HG02623 (cell line): ENCODE measurements at regions not wholly inside any gene's neighbourhood (a gene's known extent, or its start where the extent isn't known, plus 50 kb on each side); places are given as distances from the start of the nearest gene placed in this dataset.

Experiments
- ATAC-seq: cut with Tn5 transposase; IDR thresholded peaks from one replicate; pipeline ENCODE4 v1.9.1; 2021; ENCODE audit warnings: moderate library complexity; ENCODE audit not compliant: unreplicated experiment

DNA sequence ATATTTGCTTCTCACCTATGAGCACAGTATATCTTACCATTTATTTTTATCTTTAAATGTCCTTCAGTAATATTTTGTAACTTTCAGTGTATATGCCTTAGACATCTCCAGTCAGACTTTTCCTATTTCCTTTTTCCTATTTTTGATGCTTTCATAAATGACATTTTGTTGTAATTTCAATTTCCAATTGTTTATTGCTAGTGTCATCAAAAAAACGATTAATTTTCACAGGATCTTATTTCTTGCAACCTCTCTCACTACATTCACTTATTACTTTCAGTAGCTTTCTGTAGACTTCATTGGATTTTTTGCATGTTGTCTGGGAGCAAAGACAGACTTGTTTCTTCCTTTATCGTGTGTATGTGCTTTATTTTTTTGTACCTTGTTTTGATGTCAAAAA is 602.4 kb downstream of the AJAP1 start:
- no peak for ATAC-seq

DNA sequence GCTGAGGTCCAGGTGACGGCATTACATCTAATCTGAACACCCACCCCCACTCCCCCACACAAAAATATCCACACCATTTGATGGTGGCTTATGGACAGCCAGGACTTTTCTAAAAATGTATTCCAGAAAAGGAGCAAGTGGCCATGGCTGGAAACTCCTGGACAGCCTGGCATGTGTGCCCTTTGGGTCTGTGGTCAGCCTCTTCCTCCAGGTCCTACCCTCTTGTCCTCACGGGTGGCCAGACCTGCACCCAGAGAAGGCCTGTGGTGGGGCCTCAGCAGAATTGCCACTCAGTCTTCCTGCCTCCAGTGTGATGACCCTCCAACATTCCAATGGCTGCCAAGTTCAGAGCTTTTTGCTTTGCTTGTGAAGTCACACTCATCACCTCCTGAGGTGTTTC is 600.6 kb downstream of the AJAP1 start:
- ATAC-seq = no peak

DNA sequence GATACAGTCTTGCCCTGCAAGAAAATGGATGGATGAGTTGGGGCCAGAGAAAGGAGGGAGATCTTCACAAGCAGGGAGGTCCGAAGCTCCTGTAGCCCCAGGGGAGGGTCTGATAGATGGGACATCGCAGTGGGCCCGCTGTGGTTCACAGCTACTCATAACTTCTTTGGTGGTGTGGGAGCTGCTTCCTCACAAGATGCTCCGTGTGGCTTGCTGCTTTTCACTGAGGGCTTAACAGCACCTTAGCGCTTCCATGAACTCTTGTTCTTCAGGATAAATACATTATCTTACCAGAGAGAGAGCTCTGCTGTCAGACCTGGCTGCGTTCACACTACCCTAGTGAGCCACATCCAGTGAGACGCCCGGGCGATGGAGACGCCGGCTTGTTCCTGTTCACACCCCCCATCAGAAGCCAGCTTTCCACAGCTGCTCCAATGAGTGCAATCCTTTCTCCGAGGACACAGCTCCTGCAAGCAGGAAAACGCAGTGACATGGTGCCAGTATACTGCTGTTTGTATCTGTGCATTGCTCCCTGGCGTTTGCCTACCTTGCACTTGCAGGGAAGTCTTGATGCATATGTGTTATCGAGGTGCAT is 599.8 kb downstream of the AJAP1 start:
- no peak for ATAC-seq

DNA sequence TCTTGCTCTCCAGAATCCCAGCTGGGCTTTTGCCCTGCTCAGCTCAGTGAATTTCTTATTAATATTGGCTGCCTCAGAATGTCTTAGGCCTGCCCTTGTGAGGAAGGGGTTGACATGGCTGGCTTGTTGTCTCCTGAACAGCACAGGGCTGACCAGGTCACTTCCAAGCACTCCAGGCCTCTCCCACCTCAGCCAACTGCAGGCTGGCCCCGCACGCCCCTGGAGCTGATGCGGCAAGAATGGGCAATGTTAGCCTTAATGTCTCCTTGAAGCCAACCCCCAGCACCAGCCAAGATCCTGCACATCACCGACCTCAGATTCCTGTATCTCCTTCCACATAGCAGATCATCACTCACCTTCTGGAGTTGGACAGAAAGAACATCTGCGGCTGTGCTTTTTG is 598.6 kb downstream of the AJAP1 start:
- no peak for ATAC-seq

DNA sequence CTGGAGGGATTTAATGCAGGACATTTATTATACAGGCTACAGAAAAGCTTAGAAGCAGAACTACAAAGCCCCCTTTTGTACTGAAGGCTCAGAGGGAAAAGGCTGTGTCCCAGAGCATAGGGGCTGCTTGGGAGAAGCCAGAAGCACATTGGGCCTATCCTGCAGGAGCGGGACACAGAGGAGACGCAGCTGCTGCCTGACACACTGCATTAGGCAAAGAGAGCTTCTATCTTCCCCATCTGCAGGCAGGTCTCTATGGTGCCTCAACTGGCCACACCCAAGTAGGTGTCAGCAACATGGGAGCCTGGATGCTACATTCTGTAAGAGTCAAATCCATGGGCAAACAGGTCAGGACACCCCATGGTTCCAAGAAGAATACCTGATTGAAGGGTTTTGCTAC is 595.9 kb downstream of the AJAP1 start:
- no peak for ATAC-seq

DNA sequence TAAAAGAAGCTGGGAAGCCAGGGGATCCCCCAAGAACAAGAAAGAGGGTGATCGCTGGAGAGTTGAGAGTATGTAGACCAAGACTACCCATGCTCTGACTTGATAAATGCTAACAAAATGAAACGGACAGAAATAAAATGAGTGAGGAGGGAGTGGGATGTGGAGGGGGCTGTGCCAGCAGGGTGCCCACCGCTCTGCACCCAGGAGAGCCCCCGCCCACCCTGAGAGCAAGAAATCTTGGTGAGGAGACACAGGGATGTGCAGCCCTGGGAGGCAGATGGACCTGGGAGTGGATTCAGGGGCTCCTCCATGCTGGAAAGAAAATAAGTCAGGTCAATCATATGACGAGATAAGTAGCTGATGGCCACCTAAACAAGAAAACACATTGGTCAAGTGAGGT is 590.9 kb downstream of the AJAP1 start:
- no peak for ATAC-seq

DNA sequence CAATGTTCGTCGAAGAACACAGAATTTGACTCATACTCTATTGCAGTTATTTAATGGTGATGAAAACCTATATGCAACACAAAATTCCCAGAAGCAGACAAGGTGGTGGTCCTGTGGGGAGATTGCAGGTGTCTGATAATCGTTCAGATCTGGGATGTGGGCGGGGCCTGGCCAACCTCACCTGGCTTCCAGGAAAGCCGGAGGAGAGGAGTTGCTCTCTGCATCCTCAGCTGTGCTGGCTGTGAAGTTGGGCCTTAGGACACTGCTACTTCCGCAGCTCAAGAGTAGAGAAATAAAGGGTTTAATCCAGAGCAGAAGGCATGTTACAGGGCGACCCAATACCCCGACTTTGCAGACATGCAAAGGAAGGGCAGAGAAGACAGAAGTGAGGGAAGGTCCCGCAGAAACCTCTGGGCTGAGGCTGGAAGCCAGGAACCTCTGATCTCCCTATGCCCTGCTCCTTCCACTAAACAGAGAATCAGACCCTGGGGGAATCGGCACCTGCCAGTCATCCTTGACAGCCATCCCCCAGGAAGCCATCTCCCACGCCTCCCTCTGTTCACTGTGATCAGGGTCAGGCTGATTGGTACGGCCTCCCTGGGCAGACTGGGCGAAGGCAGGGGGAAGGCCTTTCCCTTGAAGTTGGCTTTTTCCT is 590.3 kb downstream of the AJAP1 start:
- ATAC-seq = no peak

DNA sequence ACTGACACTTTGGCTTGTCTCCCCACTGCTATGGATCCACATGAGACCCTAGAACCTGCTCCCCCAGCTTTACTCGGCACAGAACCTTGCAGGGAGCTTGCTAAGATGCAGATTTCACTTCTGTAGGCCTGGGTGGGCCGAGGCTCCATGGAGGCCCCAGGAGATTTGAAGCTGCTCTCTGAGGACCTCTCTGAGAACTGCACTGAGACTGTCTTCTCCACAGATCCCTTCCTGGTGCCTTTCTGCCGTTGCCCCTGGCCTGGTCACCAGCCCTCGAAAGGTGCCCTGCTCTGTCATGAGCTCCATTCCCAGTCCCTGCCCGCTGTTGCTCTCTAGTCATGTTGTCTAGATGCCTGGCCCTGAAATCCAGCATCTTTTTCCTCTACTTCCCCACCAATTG is 588.4 kb downstream of the AJAP1 start:
- ATAC-seq = no peak

DNA sequence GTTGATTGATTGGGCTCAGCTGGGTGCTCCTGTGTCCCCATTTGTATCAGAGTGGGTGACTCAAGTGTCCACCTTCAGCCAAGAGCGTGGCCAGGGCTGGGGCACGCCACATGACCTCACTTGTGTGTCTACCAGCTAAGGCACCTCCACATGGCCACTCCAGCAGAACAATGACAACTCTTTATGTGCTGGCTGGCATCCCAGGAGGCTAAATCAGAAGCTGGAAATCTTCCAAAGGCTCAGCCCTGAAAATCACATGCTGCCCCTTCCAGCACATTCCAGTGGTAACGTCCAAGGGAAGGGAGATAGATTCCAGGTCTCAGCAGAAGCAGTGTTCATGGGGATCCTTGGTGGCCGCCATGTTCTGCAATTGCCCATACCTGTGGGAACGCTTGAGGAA is 585.5 kb downstream of the AJAP1 start:
- ATAC-seq = no peak

DNA sequence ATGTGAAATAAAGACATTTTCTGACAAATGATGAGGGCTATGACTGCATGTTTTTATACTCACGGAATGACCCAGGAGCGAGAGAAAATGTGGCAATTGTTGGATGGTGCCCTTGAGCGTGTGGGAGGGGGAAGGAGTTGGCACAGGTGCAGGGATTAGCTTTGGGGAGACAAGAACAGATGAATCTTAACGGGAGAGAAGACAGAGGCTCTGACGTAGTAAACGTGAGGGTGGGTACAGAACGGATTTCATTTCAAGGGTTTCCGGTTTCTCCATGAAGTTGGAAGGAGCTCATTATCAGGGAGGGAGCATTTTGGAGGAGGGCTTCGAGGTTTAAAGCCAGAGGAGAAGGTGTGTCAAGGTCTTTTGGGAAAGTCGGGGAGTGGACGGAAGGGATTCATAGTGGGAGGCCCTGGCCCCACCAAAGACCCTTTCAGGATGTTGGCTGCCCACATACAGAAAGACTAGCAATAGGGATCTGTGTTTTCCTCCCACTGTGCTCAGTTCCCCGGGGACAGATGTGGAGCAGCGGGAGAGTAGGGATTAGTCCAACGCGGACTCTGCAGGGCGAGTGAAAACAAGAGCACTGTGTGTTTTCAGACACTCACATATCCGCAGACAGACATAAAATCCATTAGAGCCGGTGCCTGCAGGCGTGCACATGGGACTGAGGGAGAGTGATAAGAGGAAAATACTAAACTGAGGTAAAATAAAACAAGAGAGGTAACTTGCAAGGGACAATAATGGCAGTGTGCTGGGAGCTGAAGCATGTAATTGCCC is 584.1 kb downstream of the AJAP1 start:
- no peak for ATAC-seq

DNA sequence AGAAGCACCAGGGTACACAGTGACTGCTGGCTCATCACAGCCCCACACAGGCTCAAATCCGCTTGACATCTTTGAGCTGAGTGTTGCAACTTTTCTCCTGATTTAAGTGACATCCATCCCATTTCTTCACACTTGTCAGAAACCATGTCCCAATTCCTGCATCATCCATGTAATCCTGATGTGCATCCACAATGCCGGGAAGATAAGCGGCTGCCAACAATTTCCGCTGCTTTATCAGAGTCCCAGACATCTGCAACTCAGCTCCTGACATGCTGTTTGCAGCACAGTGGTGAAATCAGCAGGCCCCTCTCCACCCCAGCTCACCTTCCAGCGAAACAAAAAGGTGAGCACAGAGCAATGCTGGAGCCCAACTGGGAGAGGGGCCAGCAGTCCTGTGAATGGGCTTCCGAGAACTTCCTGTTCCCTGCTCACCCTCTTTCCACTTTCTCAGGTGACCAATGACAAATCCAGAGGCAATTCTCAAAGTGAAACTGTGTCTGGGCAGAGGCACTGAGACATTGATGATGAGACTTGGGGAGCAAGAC is 581.0 kb downstream of the AJAP1 start:
- no peak for ATAC-seq

DNA sequence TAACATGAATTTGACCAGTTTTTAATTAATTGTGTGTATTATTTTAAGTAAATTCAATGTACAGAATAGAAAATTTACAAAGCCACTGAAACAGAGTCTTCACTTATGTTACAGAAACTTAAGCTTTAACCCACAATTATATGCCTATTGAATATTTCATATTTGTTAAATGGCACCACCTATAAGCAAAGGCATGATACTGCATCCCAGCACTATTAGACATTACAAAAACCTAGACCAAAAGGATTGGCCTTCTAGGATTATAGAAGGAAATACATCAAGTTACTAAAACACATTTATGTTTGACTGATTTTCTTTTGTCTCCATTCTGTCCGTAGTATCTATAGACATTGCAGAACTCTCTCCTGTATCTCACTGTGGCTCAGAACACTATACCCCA is 578.1 kb downstream of the AJAP1 start:
- no peak for ATAC-seq

DNA sequence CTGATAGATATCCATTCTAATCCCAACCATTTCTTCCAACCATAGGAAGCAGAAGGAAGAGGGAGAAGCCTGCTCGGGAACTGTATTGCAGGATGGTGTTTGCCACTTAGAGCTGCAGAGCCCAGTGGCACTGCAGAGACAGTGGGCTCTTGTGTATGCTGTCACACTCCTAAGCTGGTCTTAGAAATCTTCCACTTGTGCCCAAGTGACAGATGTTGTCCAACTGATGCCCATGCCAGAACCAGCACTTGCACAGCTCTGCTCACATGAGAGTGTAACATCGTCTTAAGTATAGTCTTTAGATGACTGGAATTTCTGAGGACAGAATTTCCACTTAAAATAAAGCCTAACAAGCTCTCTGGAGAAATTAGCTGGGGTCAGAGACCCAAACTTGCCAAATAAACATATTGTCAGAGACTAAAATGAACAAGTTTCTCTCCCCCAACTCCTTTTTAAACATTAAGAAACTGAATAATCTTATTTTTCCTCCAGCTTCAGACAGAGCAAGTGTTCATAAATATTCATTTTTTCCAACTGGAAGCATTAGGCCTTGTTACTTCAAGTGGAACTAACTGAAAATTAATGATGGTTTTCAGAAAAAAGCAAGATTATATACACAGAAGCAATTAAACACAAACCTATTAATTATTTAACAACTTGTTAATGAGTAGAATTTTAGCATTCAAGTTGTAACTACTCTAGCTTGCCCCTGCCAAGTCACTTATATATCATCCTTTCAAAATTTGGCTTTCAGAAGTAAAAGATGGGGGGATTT is 577.3 kb downstream of the AJAP1 start:
- no peak for ATAC-seq

DNA sequence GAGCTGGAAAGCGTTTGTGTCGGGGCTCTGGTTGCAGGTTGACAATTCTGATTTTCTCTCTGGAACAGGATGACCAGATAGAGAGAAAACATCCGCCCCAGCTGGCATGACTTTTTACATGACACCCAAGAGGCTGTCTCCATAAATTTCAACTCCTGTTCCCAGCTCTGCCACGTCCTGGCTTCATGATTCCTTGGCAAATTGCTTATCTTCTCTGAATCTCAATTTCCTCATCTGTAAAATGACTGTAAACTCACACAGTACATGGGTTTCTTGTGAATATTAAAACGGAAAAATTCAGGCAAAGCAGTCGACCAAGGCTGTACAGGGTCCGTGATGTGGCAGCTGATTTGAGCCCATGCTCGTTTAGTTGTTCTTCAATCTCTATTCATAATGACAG is 572.7 kb downstream of the AJAP1 start:
- ATAC-seq = no peak

DNA sequence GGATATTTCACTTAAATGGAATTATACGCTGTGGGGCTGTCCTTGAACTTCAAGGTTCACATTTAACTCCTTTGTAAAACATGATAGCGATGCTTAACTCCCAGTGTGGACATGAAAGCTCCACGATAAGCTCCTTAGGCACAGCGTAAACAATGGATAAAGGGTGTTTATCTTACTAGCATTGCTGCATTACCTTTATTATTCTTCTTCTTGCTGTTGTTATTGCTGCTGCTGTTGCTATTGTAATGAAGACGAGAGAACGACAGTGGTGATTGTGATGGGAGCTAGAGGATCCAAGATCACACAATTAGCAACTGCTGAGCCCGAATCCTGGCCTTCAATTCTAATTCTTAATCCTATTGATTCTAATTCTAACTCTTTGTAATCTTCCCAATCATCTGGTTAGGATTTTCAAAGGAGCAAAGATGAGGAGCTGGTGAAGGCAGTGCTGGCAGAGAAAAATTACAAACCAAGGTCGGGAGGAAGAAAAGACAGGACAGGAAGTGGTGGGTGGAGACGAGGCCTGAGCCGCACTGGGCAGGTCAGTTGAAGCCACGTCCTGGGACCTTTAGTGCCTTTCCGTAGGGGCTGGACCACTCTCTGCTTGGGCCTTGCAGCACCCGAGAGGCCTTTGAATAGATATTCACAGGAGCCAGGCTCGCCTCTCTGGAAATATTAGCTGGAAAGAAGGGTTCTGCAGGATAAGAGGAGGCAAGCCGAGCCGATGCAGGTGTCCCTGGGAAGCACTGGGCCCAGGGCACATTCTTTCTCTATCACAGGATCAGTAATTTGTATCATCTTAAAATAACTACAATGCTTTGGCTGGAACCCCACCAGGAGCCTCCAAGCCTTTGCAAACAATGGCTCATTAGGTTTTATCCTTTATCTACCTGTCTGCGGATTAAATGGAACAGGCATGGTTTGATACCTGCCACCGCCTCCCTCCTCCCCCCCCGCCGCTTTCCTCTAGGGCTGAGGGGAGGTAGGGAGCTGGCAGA is 571.6 kb downstream of the AJAP1 start:
- no peak for ATAC-seq

DNA sequence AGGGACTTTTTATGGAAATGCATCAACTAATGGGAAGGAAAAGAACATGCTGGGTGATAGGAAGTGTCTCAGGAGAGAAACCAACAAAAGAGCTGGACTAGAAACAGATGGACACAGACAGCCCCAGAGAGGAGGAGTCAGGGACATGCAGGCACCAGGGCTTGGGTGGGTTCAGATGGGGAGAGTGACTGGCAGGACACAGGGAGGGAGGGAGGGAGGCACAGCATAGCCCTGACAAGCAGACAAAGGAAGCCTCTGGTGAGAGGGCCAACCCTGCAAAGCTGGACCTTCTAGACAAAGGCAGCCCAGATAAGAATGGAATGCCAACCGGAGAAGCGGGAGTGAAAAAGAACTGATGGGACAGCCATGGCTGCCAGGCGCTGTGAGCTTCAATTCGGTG is 568.8 kb downstream of the AJAP1 start:
- ATAC-seq = no peak

DNA sequence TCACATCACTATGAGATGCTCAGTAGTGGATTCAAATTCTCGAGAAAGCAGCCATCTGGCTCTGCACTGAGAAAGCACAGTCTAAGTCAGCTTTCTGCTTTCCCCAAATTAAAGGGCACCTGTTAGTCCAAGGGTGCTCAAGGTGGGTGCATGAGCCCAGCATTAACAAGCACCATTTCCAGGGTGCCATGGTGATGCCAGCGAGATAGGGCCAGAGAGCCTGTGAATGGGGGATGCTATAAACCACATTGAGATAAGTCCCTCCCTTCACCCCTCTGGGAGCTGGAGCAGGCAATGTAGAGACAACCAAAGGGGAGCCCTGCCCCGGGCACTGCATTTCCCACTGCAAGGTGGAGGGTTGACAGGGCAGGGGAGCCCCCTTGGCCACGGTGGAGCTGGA is 568.2 kb downstream of the AJAP1 start:
- no peak for ATAC-seq

DNA sequence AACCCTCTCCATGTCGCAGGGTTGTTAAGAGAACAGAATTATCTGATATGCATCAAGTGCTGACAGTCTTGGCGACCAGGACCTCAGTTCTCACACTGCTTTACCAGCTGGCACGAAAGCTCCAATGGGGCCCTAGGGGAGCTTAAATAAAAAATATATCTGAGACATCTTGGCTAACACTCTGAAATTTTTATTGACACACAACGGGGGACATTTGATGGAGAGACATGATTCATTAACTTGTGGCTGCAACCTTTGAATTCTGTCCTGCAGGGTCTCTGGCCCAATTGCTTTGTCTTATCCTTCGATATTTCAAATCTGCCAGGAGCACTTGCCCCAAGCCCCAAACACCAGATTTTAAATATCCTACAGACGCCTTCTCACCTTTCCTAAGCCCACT is 567.0 kb downstream of the AJAP1 start:
- ATAC-seq = no peak

DNA sequence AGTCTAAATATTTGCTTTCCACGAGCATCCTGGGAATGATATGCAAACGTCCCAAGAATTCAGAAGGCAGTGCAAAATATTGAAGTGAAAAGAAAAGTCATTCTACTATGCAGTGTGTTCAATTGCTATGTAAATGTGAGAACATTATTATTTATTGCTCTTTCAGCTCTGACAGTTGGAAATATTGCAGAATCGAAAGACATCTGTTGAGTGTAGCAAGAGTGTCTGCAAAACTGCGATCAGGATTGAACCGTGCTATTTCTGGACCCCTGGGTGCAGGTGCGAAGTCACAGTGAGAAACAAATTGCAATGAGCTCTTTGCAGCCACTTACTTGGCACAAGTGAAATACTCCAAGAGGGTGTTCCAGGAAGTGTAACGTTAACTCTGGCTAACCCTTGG is 566.4 kb downstream of the AJAP1 start:
- no peak for ATAC-seq

DNA sequence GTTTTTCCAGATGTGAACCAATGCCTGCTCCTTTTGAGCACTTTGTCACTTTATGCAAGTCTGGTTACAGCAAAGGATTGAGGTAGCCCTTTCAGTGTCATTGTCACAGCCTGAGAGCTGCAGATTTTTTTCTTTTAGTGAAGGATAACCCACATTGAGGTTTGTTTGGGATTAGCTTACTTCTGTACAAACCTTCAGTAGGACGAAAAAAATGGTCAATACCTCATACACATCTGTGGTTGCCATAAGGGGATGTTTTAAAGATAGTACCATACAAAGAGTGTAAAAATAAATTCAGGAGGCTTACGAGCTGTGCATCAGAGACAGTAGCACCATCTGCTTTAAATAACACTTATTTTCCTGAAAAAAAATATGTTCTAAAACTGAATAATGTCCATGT is 566.0 kb downstream of the AJAP1 start:
- ATAC-seq = no peak
